ENCODE measurements at regions not wholly inside any gene's neighbourhood (a gene's known extent, or its start where the extent isn't known, plus 50 kb on each side); places are given as distances from the start of the nearest gene placed in this dataset.

DNA sequence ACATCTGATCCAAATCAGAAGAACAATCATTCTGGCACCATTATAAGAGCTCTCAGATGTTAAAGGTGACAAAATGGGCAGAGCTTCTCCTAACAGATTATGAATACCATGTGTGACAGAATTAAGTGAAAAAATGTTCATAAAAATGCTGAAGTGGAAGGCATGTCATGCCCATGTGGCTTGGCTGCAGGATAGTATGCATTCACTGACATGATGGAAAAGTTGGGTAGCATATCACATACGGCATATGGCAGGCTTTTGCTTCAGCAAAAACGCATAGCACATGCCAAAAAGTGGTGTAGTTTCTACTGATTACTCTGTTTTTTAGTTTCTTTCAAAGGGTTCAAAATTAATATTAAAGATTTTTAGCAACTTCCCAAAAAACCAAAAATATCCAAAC is 731.5 kb upstream of the EPHA7 start:
- TF ChIP-seq, protein P1, sequence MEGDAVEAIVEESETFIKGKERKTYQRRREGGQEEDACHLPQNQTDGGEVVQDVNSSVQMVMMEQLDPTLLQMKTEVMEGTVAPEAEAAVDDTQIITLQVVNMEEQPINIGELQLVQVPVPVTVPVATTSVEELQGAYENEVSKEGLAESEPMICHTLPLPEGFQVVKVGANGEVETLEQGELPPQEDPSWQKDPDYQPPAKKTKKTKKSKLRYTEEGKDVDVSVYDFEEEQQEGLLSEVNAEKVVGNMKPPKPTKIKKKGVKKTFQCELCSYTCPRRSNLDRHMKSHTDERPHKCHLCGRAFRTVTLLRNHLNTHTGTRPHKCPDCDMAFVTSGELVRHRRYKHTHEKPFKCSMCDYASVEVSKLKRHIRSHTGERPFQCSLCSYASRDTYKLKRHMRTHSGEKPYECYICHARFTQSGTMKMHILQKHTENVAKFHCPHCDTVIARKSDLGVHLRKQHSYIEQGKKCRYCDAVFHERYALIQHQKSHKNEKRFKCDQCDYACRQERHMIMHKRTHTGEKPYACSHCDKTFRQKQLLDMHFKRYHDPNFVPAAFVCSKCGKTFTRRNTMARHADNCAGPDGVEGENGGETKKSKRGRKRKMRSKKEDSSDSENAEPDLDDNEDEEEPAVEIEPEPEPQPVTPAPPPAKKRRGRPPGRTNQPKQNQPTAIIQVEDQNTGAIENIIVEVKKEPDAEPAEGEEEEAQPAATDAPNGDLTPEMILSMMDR (IDR thresholded peaks at IDR 0.05): no peak
- no peak for TF ChIP-seq EZH2 (IDR thresholded peaks at IDR 0.05)

Measured in neural progenitor cell (in vitro differentiated cells).